VCaP (cell line): ENCODE measurements at regions not wholly inside any gene's neighbourhood (a gene's known extent, or its start where the extent isn't known, plus 50 kb on each side); places are given as distances from the start of the nearest gene placed in this dataset.

ENCODE experiments used
- H3K27ac ChIP-seq: fragments of 450-650 bp; 2 replicates; pipeline ENCODE4 v1.5.1; 2017
- CTCF ChIP-seq: fragments of 450-650 bp; conservative IDR thresholded peaks from 2 replicates; pipeline ENCODE4 v1.5.1; 2017; ENCODE audit warnings: mild to moderate bottlenecking, moderate library complexity

GRCh38 chr3:17951241-17951640 lies 208.8 kb upstream of the TBC1D5 start:
- H3K27ac ChIP-seq: no peak overlapping the region
- TF ChIP-seq CTCF: no peak

GRCh38 chr3:17949101-17949500 lies 206.7 kb upstream of the TBC1D5 start:
- TF ChIP-seq CTCF: no peak

GRCh38 chr3:17947833-17948232 lies 205.4 kb upstream of the TBC1D5 start:
- no peak overlapping the region for H3K27ac ChIP-seq
- TF ChIP-seq CTCF: no peak

More at GRCh38 chr3:17949101-17949500, 206.7 kb upstream of the TBC1D5 start:
- no peak overlapping the region for H3K27ac ChIP-seq

GRCh38 chr3:17946619-17947018 lies 204.2 kb upstream of the TBC1D5 start:
- no peak overlapping the region for H3K27ac ChIP-seq
- no peak for TF ChIP-seq CTCF

- TF ChIP-seq CTCF: no peak
- no peak overlapping the region for H3K27ac ChIP-seq
Measured at GRCh38 chr3:17945799-17946399, 203.5 kb upstream of the TBC1D5 start.

- no peak for TF ChIP-seq CTCF
Measured at GRCh38 chr3:17945018-17945798, 202.8 kb upstream of the TBC1D5 start.

GRCh38 chr3:17942856-17943255 lies 200.4 kb upstream of the TBC1D5 start:
- TF ChIP-seq CTCF: no peak
- no peak overlapping the region for H3K27ac ChIP-seq

More at GRCh38 chr3:17945018-17945798, 202.8 kb upstream of the TBC1D5 start:
- H3K27ac ChIP-seq: no peak overlapping the region
